ENCODE measurements at regions not wholly inside any gene's neighbourhood (a gene's known extent, or its start where the extent isn't known, plus 50 kb on each side); places are given as distances from the start of the nearest gene placed in this dataset.

DNA sequence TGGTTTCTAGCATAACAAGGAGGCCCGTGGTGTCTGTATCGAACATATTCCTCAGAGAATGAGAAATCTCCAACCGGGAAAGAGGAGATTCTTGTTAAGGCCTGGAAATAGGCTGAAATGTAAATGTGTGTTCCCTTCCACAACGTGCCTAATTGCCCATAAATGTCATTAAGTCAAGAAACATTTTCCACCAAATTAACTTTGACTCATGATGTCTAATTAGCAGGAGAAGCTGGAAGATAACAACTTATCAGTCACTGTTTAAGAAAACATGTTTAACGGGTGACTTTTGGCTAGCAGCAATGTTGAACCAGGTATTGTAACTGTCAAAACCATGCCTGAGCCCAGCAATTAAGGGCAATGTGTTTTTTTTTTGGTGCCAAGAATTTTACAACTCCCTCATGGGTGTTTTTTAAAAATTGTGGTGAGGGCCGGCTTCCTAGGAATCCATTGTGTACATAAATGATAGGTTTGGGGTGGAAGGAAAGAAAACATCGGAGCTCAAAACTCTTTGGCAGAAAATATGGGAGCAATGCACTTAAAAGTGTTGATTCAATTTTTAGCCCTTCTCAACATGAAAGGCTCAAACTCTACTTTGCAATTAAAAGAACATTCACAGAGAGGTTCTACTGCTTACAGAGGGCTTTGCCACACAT lies 67.0 kb downstream of the OLIG1 start:
- TF ChIP-seq, protein P1, sequence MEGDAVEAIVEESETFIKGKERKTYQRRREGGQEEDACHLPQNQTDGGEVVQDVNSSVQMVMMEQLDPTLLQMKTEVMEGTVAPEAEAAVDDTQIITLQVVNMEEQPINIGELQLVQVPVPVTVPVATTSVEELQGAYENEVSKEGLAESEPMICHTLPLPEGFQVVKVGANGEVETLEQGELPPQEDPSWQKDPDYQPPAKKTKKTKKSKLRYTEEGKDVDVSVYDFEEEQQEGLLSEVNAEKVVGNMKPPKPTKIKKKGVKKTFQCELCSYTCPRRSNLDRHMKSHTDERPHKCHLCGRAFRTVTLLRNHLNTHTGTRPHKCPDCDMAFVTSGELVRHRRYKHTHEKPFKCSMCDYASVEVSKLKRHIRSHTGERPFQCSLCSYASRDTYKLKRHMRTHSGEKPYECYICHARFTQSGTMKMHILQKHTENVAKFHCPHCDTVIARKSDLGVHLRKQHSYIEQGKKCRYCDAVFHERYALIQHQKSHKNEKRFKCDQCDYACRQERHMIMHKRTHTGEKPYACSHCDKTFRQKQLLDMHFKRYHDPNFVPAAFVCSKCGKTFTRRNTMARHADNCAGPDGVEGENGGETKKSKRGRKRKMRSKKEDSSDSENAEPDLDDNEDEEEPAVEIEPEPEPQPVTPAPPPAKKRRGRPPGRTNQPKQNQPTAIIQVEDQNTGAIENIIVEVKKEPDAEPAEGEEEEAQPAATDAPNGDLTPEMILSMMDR (conservative IDR thresholded peaks at IDR 0.05; ENCODE audit: low read length): no peak
- no peak for TF ChIP-seq EZH2phosphoT487 (IDR thresholded peaks at IDR 0.05; ENCODE audit: borderline replicate concordance, low read depth, low read length)
